ENCODE measurements at regions not wholly inside any gene's neighbourhood (a gene's known extent, or its start where the extent isn't known, plus 50 kb on each side); places are given as distances from the start of the nearest gene placed in this dataset.

GRCh38 chr10:9274206-9274755, 1219.8 kb downstream of the GATA3 start:
- no peak for DNase-seq (ENCODE audit: low spot score)
- Histone ChIP-seq H3K36me3 (ENCODE audit: control insufficient read depth in 4 of 4, insufficient read depth in 3 of 4, low read depth in 1 of 4, low read length in 3 of 4) (no peaks in the 10 kb centered on the region), H3K27me3 (ENCODE audit: control insufficient read depth in 4 of 4, insufficient read depth in 4 of 4, low read length in 3 of 4) (no peaks in the 10 kb centered on the region), H3K4me1 (ENCODE audit: control insufficient read depth in 4 of 4, insufficient read depth in 4 of 4, low read length in 3 of 4) (no peaks in the 10 kb centered on the region), H3K4me3 (ENCODE audit: low read depth in 1 of 3, low read length in 3 of 3) (no peak overlapping the region), H3K9ac (ENCODE audit: low read depth in 1 of 2, low read length in 2 of 2) (no peak overlapping the region), H3K9me3 (ENCODE audit: control insufficient read depth in 4 of 4, low read length in 3 of 4) (no peaks in the 10 kb centered on the region), H3K27ac (ENCODE audit: low read depth in 1 of 2, low read length in 2 of 2) (no peak overlapping the region)
- TF ChIP-seq CTCF (IDR thresholded peaks at IDR 0.05; ENCODE audit: low read depth, low read length, missing input control) (no peak), FOXA2 (IDR thresholded peaks at IDR 0.05) (no peak), NR2F2 (IDR thresholded peaks at IDR 0.05) (no peak), RAD21 (IDR thresholded peaks at IDR 0.05) (no peak)
- 71% methylated on average over 6 of the region's 6 CpGs for WGBS

GRCh38 chr10:9275861-9276260, 1221.4 kb downstream of the GATA3 start:
- Histone ChIP-seq H3K9me3 (ENCODE audit: control insufficient read depth in 4 of 4, low read length in 3 of 4) (no peaks in the 10 kb centered on the region), H3K4me1 (ENCODE audit: control insufficient read depth in 4 of 4, insufficient read depth in 4 of 4, low read length in 3 of 4) (no peaks in the 10 kb centered on the region), H3K9ac (ENCODE audit: low read depth in 1 of 2, low read length in 2 of 2) (no peak overlapping the region), H3K36me3 (ENCODE audit: control insufficient read depth in 4 of 4, insufficient read depth in 3 of 4, low read depth in 1 of 4, low read length in 3 of 4) (no peaks in the 10 kb centered on the region), H3K27ac (ENCODE audit: low read depth in 1 of 2, low read length in 2 of 2) (no peak overlapping the region), H3K4me3 (ENCODE audit: low read depth in 1 of 3, low read length in 3 of 3) (no peak overlapping the region), H3K27me3 (ENCODE audit: control insufficient read depth in 4 of 4, insufficient read depth in 4 of 4, low read length in 3 of 4) (no peaks in the 10 kb centered on the region)
- no peak for DNase-seq (ENCODE audit: low spot score)
- WGBS: 60% methylated on average over 2 of the region's 2 CpGs
- TF ChIP-seq CTCF (IDR thresholded peaks at IDR 0.05; ENCODE audit: low read depth, low read length, missing input control): no peak
- no peak for TF ChIP-seq HNF4G (IDR thresholded peaks at IDR 0.05)
- TF ChIP-seq ATF3 (IDR thresholded peaks at IDR 0.05): no peak
- TF ChIP-seq JUND (IDR thresholded peaks at IDR 0.05): no peak
- TF ChIP-seq ZBTB33 (IDR thresholded peaks at IDR 0.05): no peak
- TF ChIP-seq YY1 (IDR thresholded peaks at IDR 0.05): no peak

GRCh38 chr10:9285690-9286089, 1231.2 kb downstream of the GATA3 start:
- Histone ChIP-seq H3K27ac (ENCODE audit: low read depth in 1 of 2, low read length in 2 of 2) (no peak overlapping the region), H3K9me3 (ENCODE audit: control insufficient read depth in 4 of 4, low read length in 3 of 4) (no peaks in the 10 kb centered on the region), H3K27me3 (ENCODE audit: control insufficient read depth in 4 of 4, insufficient read depth in 4 of 4, low read length in 3 of 4) (peaks cover 0 to 7% (median 0%) of the 10 kb centered on the region in 4 donors), H3K9ac (ENCODE audit: low read depth in 1 of 2, low read length in 2 of 2) (no peak overlapping the region), H3K36me3 (ENCODE audit: control insufficient read depth in 4 of 4, insufficient read depth in 3 of 4, low read depth in 1 of 4, low read length in 3 of 4) (no peaks in the 10 kb centered on the region), H3K4me3 (ENCODE audit: low read depth in 1 of 3, low read length in 3 of 3) (no peak overlapping the region), H3K4me1 (ENCODE audit: control insufficient read depth in 4 of 4, insufficient read depth in 4 of 4, low read length in 3 of 4) (no peaks in the 10 kb centered on the region)
- WGBS: 77% methylated on average over 7 of the region's 7 CpGs
- no peak for DNase-seq (ENCODE audit: low spot score)
- TF ChIP-seq ATF3 (IDR thresholded peaks at IDR 0.05) (no peak), JUND (IDR thresholded peaks at IDR 0.05) (no peak), YY1 (IDR thresholded peaks at IDR 0.05) (no peak), HNF4A (conservative IDR thresholded peaks at IDR 0.05) (no peak), FOXA1 (IDR thresholded peaks at IDR 0.05) (no peak), NR2F2 (IDR thresholded peaks at IDR 0.05) (no peak), TAF1 (conservative IDR thresholded peaks at IDR 0.05) (no peak), FOXA2 (IDR thresholded peaks at IDR 0.05) (no peak), HNF4G (IDR thresholded peaks at IDR 0.05) (no peak), GABPA (IDR thresholded peaks at IDR 0.05 in 1 of 2, conservative IDR thresholded peaks at IDR 0.05 in 1 of 2) (no peak), REST (IDR thresholded peaks at IDR 0.05) (no peak), RAD21 (IDR thresholded peaks at IDR 0.05) (no peak), MAX (IDR thresholded peaks at IDR 0.05) (no peak)
